Hepatocyte (in vitro differentiated cells): ENCODE measurements at regions not wholly inside any gene's neighbourhood (a gene's known extent, or its start where the extent isn't known, plus 50 kb on each side); places are given as distances from the start of the nearest gene placed in this dataset.
A peak's percentile ranks its signal among the peaks of the same experiment; 100 is the strongest.

ENCODE experiments used
- DNase-seq: peaks from one replicate; pipeline ENCODE4 v3.0.0-alpha.2; 2016; ENCODE audit warnings: low spot score
- H2AFZ ChIP-seq: fragments of 200-600 bp; sonication (generic); 2 replicates; pipeline ENCODE4 v1.6.0; 2016; ENCODE audit warnings: antibody characterized with exemption, mild to moderate bottlenecking
- H3K27ac ChIP-seq: fragments of 200-600 bp; sonication (generic); 2 replicates; pipeline ENCODE4 v1.5.1; 2016; ENCODE audit warnings: mild to moderate bottlenecking
- H3K27me3 ChIP-seq: fragments of 200-600 bp; sonication (generic); 2 replicates; pipeline ENCODE4 v1.6.1; 2016
- H3K36me3 ChIP-seq: fragments of 200-600 bp; sonication (generic); replicated peaks from 2 replicates; pipeline ENCODE4 v1.5.1; 2016; ENCODE audit warnings: low read depth; ENCODE audit not compliant: insufficient read depth
- H3K4me1 ChIP-seq: fragments of 200-600 bp; sonication (generic); 2 replicates; pipeline ENCODE4 v1.5.1; 2016; ENCODE audit warnings: mild to moderate bottlenecking, moderate library complexity; ENCODE audit not compliant: insufficient read depth
- H3K4me2 ChIP-seq: fragments of 200-600 bp; sonication (generic); 2 replicates; pipeline ENCODE4 v1.6.0; 2016
- H3K4me3 ChIP-seq: fragments of 200-600 bp; sonication (generic); 2 replicates; pipeline ENCODE4 v1.5.1; 2016; ENCODE audit warnings: mild to moderate bottlenecking
- H3K79me2 ChIP-seq: fragments of 200-600 bp; sonication (generic); 2 replicates; pipeline ENCODE4 v1.6.0; 2017; ENCODE audit warnings: mild to moderate bottlenecking
- H3K9me2 ChIP-seq: fragments of 200-600 bp; sonication (generic); replicated peaks from 2 replicates; pipeline ENCODE4 v1.6.0; 2017; ENCODE audit warnings: mild to moderate bottlenecking; ENCODE audit not compliant: insufficient read depth
- H3K9me3 ChIP-seq: fragments of 200-600 bp; sonication (generic); 2 replicates; pipeline ENCODE4 v1.5.1; 2016; ENCODE audit warnings: low read depth, mild to moderate bottlenecking
- H4K20me1 ChIP-seq: fragments of 200-600 bp; sonication (generic); 2 replicates; pipeline ENCODE4 v1.6.0; 2016; ENCODE audit warnings: mild to moderate bottlenecking; ENCODE audit not compliant: insufficient read depth, poor library complexity, severe bottlenecking
- CTCF ChIP-seq: fragments of 200-600 bp; sonication (generic); IDR thresholded peaks from 2 replicates; pipeline ENCODE4 v1.5.1; 2016; ENCODE audit warnings: antibody characterized with exemption, mild to moderate bottlenecking; ENCODE audit not compliant: poor library complexity
- EZH2 ChIP-seq: fragments of 200-600 bp; sonication (generic); IDR thresholded peaks from 2 replicates; pipeline ENCODE4 v1.6.1; 2016; ENCODE audit warnings: antibody characterized with exemption, mild to moderate bottlenecking, borderline replicate concordance
- EZH2phosphoT487 ChIP-seq: fragments of 200-600 bp; sonication (generic); IDR thresholded peaks from one replicate; pipeline ENCODE4 v1.6.1; 2018; ENCODE audit warnings: antibody characterized with exemption, mild to moderate bottlenecking, low read depth, moderate library complexity; ENCODE audit not compliant: unreplicated experiment, severe bottlenecking
- WGBS: methylation state at CpG from one replicate; pipeline ENCODE4 v1.1.6; 2016; ENCODE audit warnings: low lambda C conversion rate; ENCODE audit errors: missing lambda C conversion rate; 5-methylcytosine and 5-hydroxymethylcytosine counted together

GRCh38 chr3:18992709-18993108 is 155.6 kb upstream of the KCNH8 start:
- no peaks in the 10 kb centered on the region for H3K79me2 ChIP-seq
- 95% methylated on average over 1 of the region's 1 CpG for WGBS
- no peaks in the 10 kb centered on the region for H3K27me3 ChIP-seq
- H3K36me3 ChIP-seq: no peaks in the 10 kb centered on the region
- no peaks in the 10 kb centered on the region for H3K4me1 ChIP-seq
- no peak for DNase-seq
- no peak overlapping the region for H3K4me3 ChIP-seq
- no peak overlapping the region for H3K4me2 ChIP-seq
- H3K9me2 ChIP-seq: no peaks in the 10 kb centered on the region
- no peak for TF ChIP-seq EZH2
- no peak for TF ChIP-seq EZH2phosphoT487
- TF ChIP-seq CTCF: no peak
- H4K20me1 ChIP-seq: no peaks in the 10 kb centered on the region
- no peak overlapping the region for H3K27ac ChIP-seq
- no peak overlapping the region for H2AFZ ChIP-seq
- no peaks in the 10 kb centered on the region for H3K9me3 ChIP-seq

- H3K27me3 ChIP-seq: no peaks in the 10 kb centered on the region
- H2AFZ ChIP-seq: no peak overlapping the region
- no peaks in the 10 kb centered on the region for H3K4me1 ChIP-seq
- H3K9me2 ChIP-seq: no peaks in the 10 kb centered on the region
- H3K4me3 ChIP-seq: no peak overlapping the region
- no peak overlapping the region for H3K4me2 ChIP-seq
- H3K27ac ChIP-seq: no peak overlapping the region
- WGBS: 55% methylated on average over 7 of the region's 7 CpGs
- DNase-seq: no peak
- TF ChIP-seq CTCF (no peak), EZH2 (no peak), EZH2phosphoT487 (no peak)
- H3K79me2 ChIP-seq: no peaks in the 10 kb centered on the region
- no peaks in the 10 kb centered on the region for H3K9me3 ChIP-seq
- no peaks in the 10 kb centered on the region for H4K20me1 ChIP-seq
- H3K36me3 ChIP-seq: no peaks in the 10 kb centered on the region
Measured at GRCh38 chr3:18989237-18989795, 159.0 kb upstream of the KCNH8 start.

- H3K27ac ChIP-seq: no peak overlapping the region
- H3K79me2 ChIP-seq: no peaks in the 10 kb centered on the region
- TF ChIP-seq EZH2: no peak
- no peak for TF ChIP-seq EZH2phosphoT487
- peak; percentile 82 for TF ChIP-seq CTCF
- no peaks in the 10 kb centered on the region for H3K36me3 ChIP-seq
- H2AFZ ChIP-seq: no peak overlapping the region
- H3K27me3 ChIP-seq: no peaks in the 10 kb centered on the region
- peak; percentile 67 for DNase-seq
- H3K4me2 ChIP-seq: peak overlapping the region; percentile 24
- H4K20me1 ChIP-seq: no peaks in the 10 kb centered on the region
- H3K9me3 ChIP-seq: no peaks in the 10 kb centered on the region
- no peak overlapping the region for H3K4me3 ChIP-seq
- WGBS: 6% methylated on average over 4 of the region's 4 CpGs
- no peaks in the 10 kb centered on the region for H3K4me1 ChIP-seq
- no peaks in the 10 kb centered on the region for H3K9me2 ChIP-seq
Measured at GRCh38 chr3:18988614-18989229, 159.6 kb upstream of the KCNH8 start.
